ENCODE measurements at regions not wholly inside any gene's neighbourhood (a gene's known extent, or its start where the extent isn't known, plus 50 kb on each side); places are given as distances from the start of the nearest gene placed in this dataset.

- Mint-ChIP-seq H3K36me3 (ENCODE audit: insufficient read depth, unreplicated experiment) (no peaks in the 10 kb centered on the region), H3K4me3 (ENCODE audit: low read depth, unreplicated experiment) (no peak overlapping the region), H3K27me3 (ENCODE audit: unreplicated experiment) (no peaks in the 10 kb centered on the region), H3K9me3 (ENCODE audit: low read depth, unreplicated experiment) (peaks cover 5% of the 10 kb centered on the region), H3K4me1 (ENCODE audit: low read depth, unreplicated experiment) (peaks cover 23% of the 10 kb centered on the region), H3K27ac (ENCODE audit: unreplicated experiment) (no peak overlapping the region)
- no TSS peak for BruUV-seq (replicated peaks)
- no peak for DNase-seq
- TF ChIP-seq CTCF (IDR thresholded peaks at IDR 0.05; ENCODE audit: unreplicated experiment): no peak
- CTCF ChIA-PET: no interaction called here
- intact Hi-C loops (cut with micrococcal nuclease; ENCODE audit: unreplicated experiment): loop anchor here (1.0 to 10.0 kb wide), 2 partner anchors 158 to 448 kb away; no protein-coding TSS in a partner anchor
Observed at GRCh38 chr1:95467036-95467435, 233.0 kb downstream of the RWDD3 start.

- Mint-ChIP-seq H3K27me3 (ENCODE audit: unreplicated experiment) (no peaks in the 10 kb centered on the region), H3K36me3 (ENCODE audit: insufficient read depth, unreplicated experiment) (no peaks in the 10 kb centered on the region), H3K4me3 (ENCODE audit: low read depth, unreplicated experiment) (no peak overlapping the region), H3K9me3 (ENCODE audit: low read depth, unreplicated experiment) (peaks cover 8% of the 10 kb centered on the region), H3K4me1 (ENCODE audit: low read depth, unreplicated experiment) (peaks cover 59% of the 10 kb centered on the region), H3K27ac (ENCODE audit: unreplicated experiment) (peak overlapping the region; percentile 86)
- BruUV-seq (replicated peaks): no TSS peak
- no peak for TF ChIP-seq CTCF (IDR thresholded peaks at IDR 0.05; ENCODE audit: unreplicated experiment)
- peak; percentile 50 for DNase-seq
- CTCF ChIA-PET: no interaction called here
- intact Hi-C loops (cut with micrococcal nuclease; ENCODE audit: unreplicated experiment): loop anchor here (5.0 kb wide), 1 partner anchor 266 kb away; no protein-coding TSS in a partner anchor
Observed at GRCh38 chr1:95475686-95476457, 241.9 kb downstream of the RWDD3 start.

GRCh38 chr1:95496307-95496706, 262.3 kb downstream of the RWDD3 start:
- CTCF ChIA-PET: no interaction called here
- no peak for TF ChIP-seq CTCF (IDR thresholded peaks at IDR 0.05; ENCODE audit: unreplicated experiment)
- no peak for DNase-seq
- Mint-ChIP-seq H3K27ac (ENCODE audit: unreplicated experiment) (no peak overlapping the region), H3K4me1 (ENCODE audit: low read depth, unreplicated experiment) (no peaks in the 10 kb centered on the region), H3K9me3 (ENCODE audit: low read depth, unreplicated experiment) (no peaks in the 10 kb centered on the region), H3K36me3 (ENCODE audit: insufficient read depth, unreplicated experiment) (no peaks in the 10 kb centered on the region), H3K4me3 (ENCODE audit: low read depth, unreplicated experiment) (no peak overlapping the region), H3K27me3 (ENCODE audit: unreplicated experiment) (no peaks in the 10 kb centered on the region)
- BruUV-seq (replicated peaks): no TSS peak
- intact Hi-C loops (cut with micrococcal nuclease; ENCODE audit: unreplicated experiment): no loop called here

- no peak for TF ChIP-seq CTCF (IDR thresholded peaks at IDR 0.05; ENCODE audit: unreplicated experiment)
- no peak overlapping the region for H3K4me3 Mint-ChIP-seq (ENCODE audit: low read depth, unreplicated experiment)
- intact Hi-C loops (cut with micrococcal nuclease; ENCODE audit: unreplicated experiment): no loop called here
- CTCF ChIA-PET: no interaction called here
- no peaks in the 10 kb centered on the region for H3K4me1 Mint-ChIP-seq (ENCODE audit: low read depth, unreplicated experiment)
- H3K27me3 Mint-ChIP-seq (ENCODE audit: unreplicated experiment): no peaks in the 10 kb centered on the region
- no peak overlapping the region for H3K27ac Mint-ChIP-seq (ENCODE audit: unreplicated experiment)
- no peaks in the 10 kb centered on the region for H3K36me3 Mint-ChIP-seq (ENCODE audit: insufficient read depth, unreplicated experiment)
- no peak for DNase-seq
- no peaks in the 10 kb centered on the region for H3K9me3 Mint-ChIP-seq (ENCODE audit: low read depth, unreplicated experiment)
- BruUV-seq (replicated peaks): no TSS peak
Observed at GRCh38 chr1:95496773-95497172, 262.8 kb downstream of the RWDD3 start.

Measured in Calu3 (cell line).